Heart right ventricle (tissue), 16 donors: ENCODE measurements at regions not wholly inside any gene's neighbourhood (a gene's known extent, or its start where the extent isn't known, plus 50 kb on each side); places are given as distances from the start of the nearest gene placed in this dataset.

ENCODE experiments used
- ATAC-seq, 8 donors: fragments of 200-7000 bp; cut with Tn5 transposase; one replicate each; pipeline ENCODE4 v1.9.1; 2020; ENCODE audit warnings: mild to moderate bottlenecking in 8 of 8, moderate library complexity in 8 of 8, moderate number of reproducible peaks in 1 of 8
- DNase-seq, 2 donors: peaks; one replicate each; pipeline ENCODE4 v3.0.0-alpha.2; 2020
- H3K27ac ChIP-seq, 10 donors: fragments of 200-600 bp; sonication (generic) in 2 of 10; one replicate each; pipeline versions ENCODE4 v1.5.0 to v1.8.0; 2020 to 2022; ENCODE audit warnings: mild to moderate bottlenecking in 3 of 10
- H3K27me3 ChIP-seq, 7 donors: fragments of 200-600 bp; one replicate each; pipeline ENCODE4 v1.8.0; 2021 to 2022; ENCODE audit warnings: mild to moderate bottlenecking in 2 of 7
- H3K36me3 ChIP-seq, 9 donors: fragments of 200-600 bp; sonication (generic) in 1 of 9; one replicate each; pipeline versions ENCODE4 v1.5.0 to v1.8.0; 2020 to 2022; ENCODE audit warnings: mild to moderate bottlenecking in 2 of 9
- H3K4me1 ChIP-seq, 9 donors: fragments of 200-600 bp; sonication (generic) in 1 of 9; one replicate each; pipeline versions ENCODE4 v1.5.0 to v1.8.0; 2020 to 2022; ENCODE audit warnings: mild to moderate bottlenecking in 4 of 9
- H3K4me3 ChIP-seq, 10 donors: fragments of 200-600 bp; sonication (generic) in 2 of 10; one replicate each; pipeline versions ENCODE4 v1.5.0 to v1.8.0; 2020 to 2022; ENCODE audit warnings: mild to moderate bottlenecking in 7 of 10, moderate library complexity in 2 of 10
- H3K9me3 ChIP-seq, 11 donors: fragments of 200-600 bp in 10 of 11; sonication (generic) in 2 of 11; one replicate each; pipeline versions ENCODE4 v1.5.0 to v1.8.0; 2013 to 2022; ENCODE audit warnings: mild to moderate bottlenecking in 2 of 11, control low read depth in 1 of 11, moderate library complexity in 1 of 11
- CTCF ChIP-seq, 9 donors: fragments of 200-600 bp; sonication (generic) in 2 of 9; IDR thresholded peaks; one replicate each; pipeline versions ENCODE4 v1.5.0 to v1.8.0; 2021 to 2022; ENCODE audit warnings: antibody characterized with exemption in 9 of 9, mild to moderate bottlenecking in 5 of 9, moderate library complexity in 1 of 9
- WGBS, 2 donors: extraction: QIAGEN DNeasy Blood & Tissue Kit; methylation state at CpG; one replicate each; pipeline ENCODE4 v1.1.7; 2013; ENCODE audit warnings: inconsistent platforms in 1 of 2; 5-methylcytosine and 5-hydroxymethylcytosine counted together
- intact Hi-C, 10 donors: fragments of 100-400 bp; cut with DNase I; formaldehyde crosslinking; loops; one replicate each; pipeline versions ENCODE4 v1.11.1 to v1.14.2; 2022
- donor health status: Arrhythmogenic right ventricular cardiomyopathy.
- donor health status: ischemic (EF 13 %, LVEDD 7.1; RV severe dilation, severe dysfunction).
- donor health status: healthy with polysubstance abuse.
- donor health status: DM: no; HTN: yes; CAD: no.
- donor health status: DM: no; HTN: no; CAD: no.
- donor health status: ischemic (EF 25% LVEDD 6.9; RV normal size, moderate dysfunction).
- donor health status: ischemic (EF 25% LVEDD 5.7; RV mildly dilated, moderate dysfunction).
- donor health status: healthy.
- donor health status: DM: yes; HTN: yes; CAD: no.
- donor health status: Ischemic cardiomyopathy.
- donor health status: ischemic (EF 35%, LVEDD 5.7; RV mildly dilated, moderate dysfunction).
- donor health status: nonischemic (EF 11% LVEDD 7.7; RV severe dilation, severe dysfunction).
- donor health status: DM: yes; HTN: yes; CAD: no.
- donor health status: PGD.
- donor health status: ischemic (EF 29% LVEDD 5.4; RV normal size, mild dysfunction).
- donor health status: nonischemic (EF 23%, LVEDD 6.1; RV moderate dilation, normal function).

DNA sequence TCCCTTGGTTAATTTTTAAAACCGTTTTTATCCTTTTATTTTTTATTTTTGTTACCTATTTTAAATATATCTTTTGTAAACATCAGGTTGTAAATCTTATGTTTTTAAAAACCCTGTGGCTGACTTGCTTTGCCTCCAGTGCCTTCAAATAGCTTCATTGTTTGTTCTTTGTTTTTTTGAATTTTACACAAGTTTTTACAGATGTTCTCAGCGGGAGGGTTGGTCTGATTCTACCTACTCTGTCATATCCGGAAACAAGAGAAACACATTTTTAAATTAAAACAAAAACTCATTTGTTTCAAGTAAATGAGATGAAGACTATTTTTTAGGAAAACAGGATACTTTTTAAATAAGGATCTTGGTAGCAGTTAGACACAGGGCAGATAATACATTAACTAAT is 129.0 kb upstream of the THRB start:
- WGBS, 2 donors = 76 to 77% methylated on average over 3 of the region's 3 CpGs
- peaks cover 0 to 8% (median 0%) of the 10 kb centered on the region in 11 donors for H3K9me3 ChIP-seq
- H3K4me1 ChIP-seq = no peaks in the 10 kb centered on the region
- intact Hi-C loops = no loop called here
- H3K27me3 ChIP-seq = no peaks in the 10 kb centered on the region
- H3K4me3 ChIP-seq = no peak overlapping the region
- no peak overlapping the region for H3K27ac ChIP-seq
- no peak for DNase-seq
- no peak for TF ChIP-seq CTCF (IDR thresholded peaks at IDR 0.05)
- H3K36me3 ChIP-seq = no peaks in the 10 kb centered on the region
- ATAC-seq = no peak

DNA sequence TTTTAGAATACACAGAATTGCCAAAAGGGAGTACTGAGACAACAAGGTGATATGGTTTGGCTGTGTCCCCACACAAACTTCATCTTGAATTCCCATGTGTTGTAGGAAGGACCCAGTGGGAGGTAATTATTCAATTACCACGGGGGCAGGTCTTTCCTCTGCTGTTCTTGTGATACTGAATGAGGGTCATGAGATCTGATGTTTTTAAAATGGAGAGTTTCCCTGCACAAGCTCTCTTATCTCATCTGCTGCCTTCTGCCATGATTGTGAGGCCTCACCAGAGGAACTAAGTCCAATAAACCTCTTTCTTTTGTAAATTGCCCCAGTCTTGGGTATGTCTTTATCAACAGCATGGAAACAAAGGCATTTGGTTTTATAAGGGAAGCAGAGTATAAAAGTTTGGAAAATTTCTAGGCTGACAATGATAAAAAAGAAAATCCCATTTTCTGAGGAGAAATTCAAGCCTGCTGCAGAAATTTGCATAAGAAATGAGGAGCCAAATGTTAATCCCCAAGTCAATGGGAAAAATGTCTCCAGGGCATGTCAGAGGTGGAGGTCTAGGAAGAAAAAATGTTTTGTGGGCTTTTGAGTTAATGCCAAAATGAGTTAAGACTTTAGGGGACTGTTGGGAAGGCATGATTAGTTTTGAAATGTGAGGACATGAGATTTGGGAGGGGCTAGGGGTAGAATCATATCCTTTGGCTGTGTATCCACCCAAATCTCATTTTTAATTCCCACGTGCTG is 130.5 kb upstream of the THRB start:
- no peak for DNase-seq
- Histone ChIP-seq H3K36me3 (no peaks in the 10 kb centered on the region), H3K27ac (no peak overlapping the region), H3K9me3 (peaks cover 0 to 8% (median 0%) of the 10 kb centered on the region in 11 donors), H3K27me3 (no peaks in the 10 kb centered on the region), H3K4me3 (no peak overlapping the region), H3K4me1 (no peaks in the 10 kb centered on the region)
- WGBS, 2 donors = 35 to 42% methylated on average over 2 of the region's 2 CpGs
- no peak for ATAC-seq
- intact Hi-C loops = no loop called here
- TF ChIP-seq CTCF (IDR thresholded peaks at IDR 0.05) = no peak

DNA sequence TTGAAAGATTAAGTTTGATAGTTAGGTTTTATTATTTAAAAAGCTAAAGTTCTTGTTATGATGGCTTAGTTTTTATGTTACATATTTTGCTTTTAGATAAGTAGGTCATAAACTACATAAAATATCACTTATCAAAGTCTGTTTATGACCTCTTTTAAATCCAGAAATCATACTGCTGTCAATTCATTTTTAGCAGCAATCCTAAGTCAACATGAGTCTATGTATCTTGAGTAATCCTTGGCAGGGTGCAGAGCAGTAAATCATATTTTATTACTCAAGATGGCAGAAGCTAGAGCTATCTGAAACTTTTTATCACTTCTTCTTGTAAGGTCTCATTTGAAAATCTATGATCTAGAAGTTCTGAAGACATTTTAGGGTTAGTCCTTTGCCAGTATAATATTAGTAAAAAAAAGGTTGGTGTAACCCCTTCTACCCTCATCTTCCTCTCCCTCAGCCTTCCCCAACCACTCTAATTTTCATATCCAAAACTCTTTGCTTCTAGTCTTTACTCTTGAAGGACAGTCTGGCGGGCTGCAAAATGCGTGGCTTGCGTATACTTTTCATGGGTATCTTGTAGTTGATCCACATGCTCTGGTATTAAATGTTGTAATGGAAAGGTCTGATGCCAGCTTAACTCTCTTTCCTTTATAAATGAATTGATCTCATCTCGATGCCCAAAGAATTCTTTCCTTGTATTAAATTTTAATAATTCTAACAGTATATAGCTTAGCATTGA is 134.0 kb upstream of the THRB start:
- ATAC-seq = no peak
- WGBS, 2 donors = 94 to 96% methylated on average over 4 of the region's 4 CpGs
- no peak overlapping the region for H3K27ac ChIP-seq

GRCh38 chr3:24631481-24631880 is 136.8 kb upstream of the THRB start:
- no peaks in the 10 kb centered on the region for H3K4me1 ChIP-seq
- no peaks in the 10 kb centered on the region for H3K27me3 ChIP-seq
- ATAC-seq (no peak), DNase-seq (no peak)
- peaks cover 0 to 15% (median 0%) of the 10 kb centered on the region in 11 donors for H3K9me3 ChIP-seq
- intact Hi-C loops = no loop called here
- H3K27ac ChIP-seq = no peak overlapping the region
- H3K4me3 ChIP-seq = no peak overlapping the region
- no peak for TF ChIP-seq CTCF (IDR thresholded peaks at IDR 0.05)
- H3K36me3 ChIP-seq = no peaks in the 10 kb centered on the region

More for the DNA sequence above, 134.0 kb upstream of the THRB start:
- Histone ChIP-seq H3K4me3 (no peak overlapping the region), H3K27me3 (no peaks in the 10 kb centered on the region), H3K36me3 (no peaks in the 10 kb centered on the region), H3K9me3 (peaks cover 0 to 8% (median 0%) of the 10 kb centered on the region in 11 donors), H3K4me1 (no peaks in the 10 kb centered on the region)
- no peak for TF ChIP-seq CTCF (IDR thresholded peaks at IDR 0.05)
- intact Hi-C loops = no loop called here
- DNase-seq = no peak
